Gastrocnemius medialis (tissue), 4 donors: ENCODE measurements at regions not wholly inside any gene's neighbourhood (a gene's known extent, or its start where the extent isn't known, plus 50 kb on each side); places are given as distances from the start of the nearest gene placed in this dataset.

ENCODE experiments used
- ATAC-seq, 2 donors: fragments of 150-250 bp; one replicate each; pipeline ENCODE4 v1.9.1; 2016
- DNase-seq, 2 donors: peaks; one replicate each; pipeline ENCODE4 v3.0.0-alpha.2; 2019
- H3K27ac ChIP-seq, 4 donors: fragments of 200-600 bp; sonication (generic); 1 replicate in 1 of 4; 2 replicates in 3 of 4; pipeline ENCODE4 v1.5.1; 2016 to 2018; ENCODE audit warnings: mild to moderate bottlenecking in 2 of 4, moderate library complexity in 1 of 4
- H3K27me3 ChIP-seq, 3 donors: fragments of 200-600 bp; sonication (generic) in 2 of 3; 1 replicate in 1 of 3; 2 replicates in 2 of 3; pipeline versions ENCODE4 v1.5.1 to v1.6.0; 2016 to 2019; ENCODE audit warnings: mild to moderate bottlenecking in 1 of 3, moderate library complexity in 1 of 3
- H3K36me3 ChIP-seq, 2 donors: fragments of 200-600 bp; sonication (generic) in 1 of 2; one replicate each; pipeline ENCODE4 v1.5.1; 2017 to 2018
- H3K4me1 ChIP-seq, 2 donors: fragments of 200-600 bp; sonication (generic) in 1 of 2; one replicate each; pipeline ENCODE4 v1.5.1; 2016 to 2017; ENCODE audit warnings: mild to moderate bottlenecking in 2 of 2
- H3K4me3 ChIP-seq, 4 donors: fragments of 200-600 bp; sonication (generic) in 3 of 4; 1 replicate in 1 of 4; 2 replicates in 3 of 4; pipeline ENCODE4 v1.5.1; 2016 to 2019; ENCODE audit warnings: mild to moderate bottlenecking in 2 of 4
- H3K9me3 ChIP-seq, 3 donors: fragments of 200-600 bp; sonication (generic) in 2 of 3; 1 replicate in 1 of 3; 2 replicates in 2 of 3; pipeline ENCODE4 v1.5.1; 2016 to 2019
- CTCF ChIP-seq, 5 experiments: fragments of 450-650 bp in 3 of 5; fragments of 200-600 bp in 2 of 5; sonication (generic) in 2 of 5; IDR thresholded peaks in 4 of 5; conservative IDR thresholded peaks in 1 of 5; 1 replicate in 4 of 5; 2 replicates in 1 of 5; pipeline ENCODE4 v1.5.1; 2016 to 2019; ENCODE audit warnings: antibody characterized with exemption in 5 of 5, mild to moderate bottlenecking in 3 of 5, moderate library complexity in 3 of 5
- POLR2A ChIP-seq, 2 donors: fragments of 450-650 bp; IDR thresholded peaks; one replicate each; pipeline ENCODE4 v1.6.1; 2017; ENCODE audit warnings: antibody characterized with exemption in 2 of 2, mild to moderate bottlenecking in 2 of 2, moderate library complexity in 2 of 2
- in situ Hi-C, 4 donors: fragments of 200-750 bp; cut with MboI; loops; one replicate each; pipeline versions ENCODE4 v1.15.0 to v1.8.0; 2017; ENCODE audit warnings: low sequenced_read_pairs in 4 of 4
- intact Hi-C: fragments of 100-400 bp; cut with DNase I; formaldehyde crosslinking; loops from one replicate; pipeline ENCODE4 v1.15.1; 2023; ENCODE audit warnings: low total_unique reads

DNA sequence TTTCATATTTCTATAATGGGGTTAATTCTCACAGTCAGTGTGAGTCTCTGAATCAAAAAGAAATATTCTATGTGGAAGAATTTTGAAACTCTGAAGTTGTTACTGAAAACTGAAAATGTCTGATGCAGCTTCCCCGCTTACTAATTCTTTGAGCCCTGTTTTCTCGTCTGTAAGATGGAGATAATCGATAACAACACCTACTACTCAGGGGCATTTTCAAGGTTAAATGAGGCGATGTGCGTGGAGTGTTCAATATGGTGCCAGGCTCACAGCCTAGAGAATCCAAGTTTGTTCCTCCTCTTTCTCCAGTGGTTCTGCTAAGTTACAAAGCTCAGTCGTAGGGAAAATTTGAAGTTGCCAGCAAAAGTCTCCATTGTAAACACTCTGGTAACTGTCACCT, 391.4 kb downstream of the FUT8 start:
- Histone ChIP-seq H3K4me3 (no peak overlapping the region), H3K9me3 (no peaks in the 10 kb centered on the region), H3K4me1 (no peaks in the 10 kb centered on the region), H3K36me3 (no peaks in the 10 kb centered on the region), H3K27me3 (peaks cover 0 to 3% (median 0%) of the 10 kb centered on the region in 3 donors), H3K27ac (no peak overlapping the region)
- in situ Hi-C loops = no loop called here
- no peak for TF ChIP-seq CTCF (IDR thresholded peaks at IDR 0.05 in 4 of 5, conservative IDR thresholded peaks at IDR 0.05 in 1 of 5)
- no peak for TF ChIP-seq POLR2A (IDR thresholded peaks at IDR 0.05)
- ATAC-seq (no peak), DNase-seq (no peak)
- intact Hi-C loops = no loop called here

GRCh38 chr14:65804439-65805112, 392.0 kb downstream of the FUT8 start:
- no peak overlapping the region for H3K4me3 ChIP-seq
- no peaks in the 10 kb centered on the region for H3K9me3 ChIP-seq
- no peak for DNase-seq
- no peak overlapping the region for H3K27ac ChIP-seq
- in situ Hi-C loops (no loop called here), intact Hi-C loops (no loop called here)
- ATAC-seq = no peak
- TF ChIP-seq CTCF (IDR thresholded peaks at IDR 0.05 in 4 of 5, conservative IDR thresholded peaks at IDR 0.05 in 1 of 5) (no peak), POLR2A (IDR thresholded peaks at IDR 0.05) (no peak)
- peaks cover 0 to 3% (median 0%) of the 10 kb centered on the region in 3 donors for H3K27me3 ChIP-seq
- no peaks in the 10 kb centered on the region for H3K4me1 ChIP-seq
- H3K36me3 ChIP-seq = no peaks in the 10 kb centered on the region

GRCh38 chr14:65805113-65805473, 392.6 kb downstream of the FUT8 start:
- Histone ChIP-seq H3K4me1 (no peaks in the 10 kb centered on the region), H3K4me3 (no peak overlapping the region), H3K9me3 (no peaks in the 10 kb centered on the region), H3K27me3 (peaks cover 0 to 3% (median 0%) of the 10 kb centered on the region in 3 donors), H3K27ac (no peak overlapping the region), H3K36me3 (no peaks in the 10 kb centered on the region)
- ATAC-seq (no peak), DNase-seq (no peak)
- intact Hi-C loops (no loop called here), in situ Hi-C loops (no loop called here)
- no peak for TF ChIP-seq POLR2A (IDR thresholded peaks at IDR 0.05)
- TF ChIP-seq CTCF (IDR thresholded peaks at IDR 0.05 in 4 of 5, conservative IDR thresholded peaks at IDR 0.05 in 1 of 5) = no peak

DNA sequence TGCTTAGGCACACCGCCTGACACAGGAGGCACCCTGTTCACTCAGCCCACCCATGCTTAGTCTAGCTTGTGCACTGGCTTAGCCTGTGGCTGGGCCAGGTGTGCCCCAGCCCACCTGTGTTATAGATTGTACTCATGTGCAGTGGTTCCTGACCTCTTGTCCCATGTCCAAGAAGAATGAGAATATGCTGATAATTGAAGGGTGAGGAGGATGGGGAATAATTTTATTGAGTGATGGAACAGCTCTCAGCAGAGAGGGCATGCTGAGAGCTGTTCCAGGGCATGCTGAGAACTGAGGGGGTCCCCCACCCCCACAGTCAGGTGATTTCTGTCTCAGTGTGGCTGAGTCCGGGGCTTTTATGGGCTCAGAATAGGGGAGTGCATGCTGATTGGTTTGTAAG, 395.9 kb downstream of the FUT8 start:
- H3K4me1 ChIP-seq = no peaks in the 10 kb centered on the region
- no peak for ATAC-seq
- H3K27ac ChIP-seq = no peak overlapping the region
- no peaks in the 10 kb centered on the region for H3K9me3 ChIP-seq
- intact Hi-C loops (no loop called here), in situ Hi-C loops (no loop called here)
- H3K4me3 ChIP-seq = no peak overlapping the region
- peaks cover 0 to 3% (median 0%) of the 10 kb centered on the region in 3 donors for H3K27me3 ChIP-seq
- TF ChIP-seq CTCF (IDR thresholded peaks at IDR 0.05 in 4 of 5, conservative IDR thresholded peaks at IDR 0.05 in 1 of 5) = no peak
- no peak for TF ChIP-seq POLR2A (IDR thresholded peaks at IDR 0.05)
- H3K36me3 ChIP-seq = no peaks in the 10 kb centered on the region
- no peak for DNase-seq

- Histone ChIP-seq H3K27me3 (peaks cover 0 to 3% (median 0%) of the 10 kb centered on the region in 3 donors), H3K9me3 (no peaks in the 10 kb centered on the region), H3K27ac (no peak overlapping the region), H3K36me3 (no peaks in the 10 kb centered on the region), H3K4me3 (no peak overlapping the region), H3K4me1 (no peaks in the 10 kb centered on the region)
- DNase-seq (no peak), ATAC-seq (no peak)
- intact Hi-C loops (no loop called here), in situ Hi-C loops (no loop called here)
- no peak for TF ChIP-seq CTCF (IDR thresholded peaks at IDR 0.05 in 4 of 5, conservative IDR thresholded peaks at IDR 0.05 in 1 of 5)
- no peak for TF ChIP-seq POLR2A (IDR thresholded peaks at IDR 0.05)
These were observed 397.8 kb downstream of the FUT8 start for GRCh38 chr14:65810322-65810721.
